IPS-11a (cell line): ENCODE measurements at regions not wholly inside any gene's neighbourhood (a gene's known extent, or its start where the extent isn't known, plus 50 kb on each side); places are given as distances from the start of the nearest gene placed in this dataset.
"Not testable (repeated sequence)": the region's sequence is repeated elsewhere in the genome, so short reads cannot be mapped to it uniquely, and the experiment has no call there.

Source experiments
- H3K4me3 ChIP-seq: one replicate; pipeline ENCODE4 v1.5.1; 2013; ENCODE audit warnings: low read depth, low read length, control low read depth

GRCh38 chr1:209080170-209080781, 503.2 kb upstream of the CAMK1G start:
- no peak overlapping the region for H3K4me3 ChIP-seq

- H3K4me3 ChIP-seq: no peak overlapping the region
These were observed 496.9 kb upstream of the CAMK1G start for GRCh38 chr1:209086486-209087192.

GRCh38 chr1:209094384-209094783, 489.1 kb upstream of the CAMK1G start:
- H3K4me3 ChIP-seq: no peak overlapping the region

- no peak overlapping the region for H3K4me3 ChIP-seq
These were observed 487.6 kb upstream of the CAMK1G start for GRCh38 chr1:209095627-209096595.

- no peak overlapping the region for H3K4me3 ChIP-seq
These were observed 483.1 kb upstream of the CAMK1G start for GRCh38 chr1:209100460-209100859.

GRCh38 chr1:209101106-209101505, 482.4 kb upstream of the CAMK1G start:
- H3K4me3 ChIP-seq: no peak overlapping the region

GRCh38 chr1:209102120-209102519, 481.4 kb upstream of the CAMK1G start:
- no peak overlapping the region for H3K4me3 ChIP-seq

- H3K4me3 ChIP-seq: no peak overlapping the region
These were observed 481.0 kb upstream of the CAMK1G start for GRCh38 chr1:209102531-209102930.

GRCh38 chr1:209103092-209103491, 480.4 kb upstream of the CAMK1G start:
- H3K4me3 ChIP-seq: no peak overlapping the region

GRCh38 chr1:209104646-209105045, 478.9 kb upstream of the CAMK1G start:
- H3K4me3 ChIP-seq: no peak overlapping the region

GRCh38 chr1:209105701-209106100, 477.8 kb upstream of the CAMK1G start:
- H3K4me3 ChIP-seq: no peak overlapping the region

GRCh38 chr1:209106237-209106741, 477.2 kb upstream of the CAMK1G start:
- no peak overlapping the region for H3K4me3 ChIP-seq

- H3K4me3 ChIP-seq: no peak overlapping the region
These were observed 476.7 kb upstream of the CAMK1G start for GRCh38 chr1:209106861-209107260.

- H3K4me3 ChIP-seq: no peak overlapping the region
These were observed 476.0 kb upstream of the CAMK1G start for GRCh38 chr1:209107535-209107934.

GRCh38 chr1:209109001-209109785, 474.3 kb upstream of the CAMK1G start:
- H3K4me3 ChIP-seq: no peak overlapping the region

- no peak overlapping the region for H3K4me3 ChIP-seq
These were observed 470.0 kb upstream of the CAMK1G start for GRCh38 chr1:209113521-209113920.

GRCh38 chr1:209116705-209117104, 466.8 kb upstream of the CAMK1G start:
- H3K4me3 ChIP-seq: no peak overlapping the region

- H3K4me3 ChIP-seq: no peak overlapping the region
These were observed 459.9 kb upstream of the CAMK1G start for GRCh38 chr1:209123601-209124000.

GRCh38 chr1:209129091-209129490, 454.4 kb upstream of the CAMK1G start:
- not testable (repeated sequence) for H3K4me3 ChIP-seq

- no peak overlapping the region for H3K4me3 ChIP-seq
These were observed 452.6 kb upstream of the CAMK1G start for GRCh38 chr1:209130886-209131285.
